A673 (cell line): ENCODE measurements at regions not wholly inside any gene's neighbourhood (a gene's known extent, or its start where the extent isn't known, plus 50 kb on each side); places are given as distances from the start of the nearest gene placed in this dataset.

Experiments used
- EZH2 ChIP-seq: fragments of 200-600 bp; sonication (generic); IDR thresholded peaks from 2 replicates; pipeline ENCODE4 v1.6.1; 2017; ENCODE audit warnings: borderline replicate concordance, low read depth, mild to moderate bottlenecking, mixed read lengths, antibody characterized with exemption, low read length; ENCODE audit not compliant: poor library complexity, severe bottlenecking
- TF ChIP-seq, protein P1 (sequence below): fragments of 300-800, 200-600 bp; sonication (generic); conservative IDR thresholded peaks from 2 replicates; pipeline ENCODE4 v1.5.1; 2017; ENCODE audit warnings: low read depth, mild to moderate bottlenecking, antibody characterized with exemption, low read length, moderate library complexity, mixed read lengths

DNA sequence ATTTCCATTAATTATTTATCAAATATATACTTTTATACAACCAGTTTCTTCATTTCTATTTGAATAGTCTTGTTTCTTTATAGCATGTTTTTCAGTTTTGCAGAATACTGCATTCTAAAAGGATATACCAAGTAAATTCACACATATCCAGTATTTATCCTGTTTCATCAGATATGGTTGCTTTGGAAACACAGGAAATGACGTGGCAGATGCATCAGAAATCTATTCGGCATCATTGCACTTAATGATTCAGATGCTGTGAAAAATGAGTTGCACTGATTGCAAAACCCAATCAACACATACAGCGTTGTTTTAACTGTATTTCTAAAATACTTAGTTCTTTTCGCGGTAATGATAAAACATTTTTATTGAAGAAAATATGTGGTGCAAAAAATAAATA is 594.9 kb downstream of the CDH26 start:
- TF ChIP-seq EZH2: no peak
- TF ChIP-seq, protein P1, sequence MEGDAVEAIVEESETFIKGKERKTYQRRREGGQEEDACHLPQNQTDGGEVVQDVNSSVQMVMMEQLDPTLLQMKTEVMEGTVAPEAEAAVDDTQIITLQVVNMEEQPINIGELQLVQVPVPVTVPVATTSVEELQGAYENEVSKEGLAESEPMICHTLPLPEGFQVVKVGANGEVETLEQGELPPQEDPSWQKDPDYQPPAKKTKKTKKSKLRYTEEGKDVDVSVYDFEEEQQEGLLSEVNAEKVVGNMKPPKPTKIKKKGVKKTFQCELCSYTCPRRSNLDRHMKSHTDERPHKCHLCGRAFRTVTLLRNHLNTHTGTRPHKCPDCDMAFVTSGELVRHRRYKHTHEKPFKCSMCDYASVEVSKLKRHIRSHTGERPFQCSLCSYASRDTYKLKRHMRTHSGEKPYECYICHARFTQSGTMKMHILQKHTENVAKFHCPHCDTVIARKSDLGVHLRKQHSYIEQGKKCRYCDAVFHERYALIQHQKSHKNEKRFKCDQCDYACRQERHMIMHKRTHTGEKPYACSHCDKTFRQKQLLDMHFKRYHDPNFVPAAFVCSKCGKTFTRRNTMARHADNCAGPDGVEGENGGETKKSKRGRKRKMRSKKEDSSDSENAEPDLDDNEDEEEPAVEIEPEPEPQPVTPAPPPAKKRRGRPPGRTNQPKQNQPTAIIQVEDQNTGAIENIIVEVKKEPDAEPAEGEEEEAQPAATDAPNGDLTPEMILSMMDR: no peak
